Stomach (tissue), 8 donors: ENCODE measurements at regions not wholly inside any gene's neighbourhood (a gene's known extent, or its start where the extent isn't known, plus 50 kb on each side); places are given as distances from the start of the nearest gene placed in this dataset.

Source experiments
- DNase-seq, 2 donors: peaks; one replicate each; pipeline versions ENCODE4 v3.0.0 to v3.0.0-alpha.2; 2013 to 2019
- H3K27ac ChIP-seq, 5 donors: fragments of 200-600 bp in 4 of 5; sonication (generic) in 4 of 5; one replicate each; pipeline ENCODE4 v1.5.1; 2013 to 2019; ENCODE audit warnings: mild to moderate bottlenecking in 1 of 5, moderate library complexity in 1 of 5
- H3K27me3 ChIP-seq, 3 donors: fragments of 200-600 bp; sonication (generic); one replicate each; pipeline ENCODE4 v1.5.1; 2017 to 2019; ENCODE audit warnings: mixed run types in 1 of 3
- H3K36me3 ChIP-seq, 4 donors: fragments of 200-600 bp; sonication (generic); 1 replicate in 3 of 4; 2 replicates in 1 of 4; pipeline ENCODE4 v1.5.1; 2016 to 2019
- H3K4me1 ChIP-seq, 4 donors: fragments of 200-600 bp; sonication (generic); one replicate each; pipeline ENCODE4 v1.5.1; 2016 to 2019
- H3K4me3 ChIP-seq, 4 donors: fragments of 200-600 bp; sonication (generic) in 3 of 4; one replicate each; pipeline ENCODE4 v1.5.1; 2016 to 2019; ENCODE audit warnings: mild to moderate bottlenecking in 1 of 4
- H3K9me3 ChIP-seq, 4 donors: fragments of 200-600 bp; sonication (generic); one replicate each; pipeline ENCODE4 v1.5.1; 2016 to 2019
- EP300 ChIP-seq: sonication (generic); formaldehyde crosslinking; IDR thresholded peaks from one replicate; pipeline ENCODE4 v1.6.1; 2017; ENCODE audit warnings: antibody characterized with exemption
- POLR2A ChIP-seq, 4 donors: fragments of 450-650 bp; IDR thresholded peaks; one replicate each; pipeline ENCODE4 v1.6.1; 2016; ENCODE audit warnings: antibody characterized with exemption in 4 of 4, control low read depth in 2 of 4, mild to moderate bottlenecking in 1 of 4, moderate library complexity in 1 of 4
- POLR2AphosphoS5 ChIP-seq, 3 donors: sonication (generic); formaldehyde crosslinking; IDR thresholded peaks; one replicate each; pipeline ENCODE4 v1.6.1; 2016; ENCODE audit warnings: antibody characterized with exemption in 3 of 3
- WGBS, 5 donors: extraction: QIAGEN DNeasy Blood & Tissue Kit in 3 of 5; methylation state at CpG; one replicate each; pipeline versions ENCODE4 v1.1.5 to v1.1.7; 2013 to 2018; 5-methylcytosine and 5-hydroxymethylcytosine counted together
- intact Hi-C: fragments of 100-400 bp; cut with DNase I; formaldehyde crosslinking; loops from one replicate; pipeline ENCODE4 v1.15.1; 2023; ENCODE audit warnings: low total_unique reads
- TF ChIP-seq, protein P1 (sequence below), 7 experiments: fragments of 450-650 bp in 4 of 7; fragments of 200-600 bp in 3 of 7; sonication (generic) in 3 of 7; IDR thresholded peaks; one replicate each; pipeline ENCODE4 v1.5.1; 2016 to 2019; ENCODE audit warnings: antibody characterized with exemption in 7 of 7, control low read depth in 2 of 7, mild to moderate bottlenecking in 1 of 7
- donor health status: healthy with polysubstance abuse.
- donor health status: Bipolar disorder and iron deficiency.
- donor health status: healthy.

DNA sequence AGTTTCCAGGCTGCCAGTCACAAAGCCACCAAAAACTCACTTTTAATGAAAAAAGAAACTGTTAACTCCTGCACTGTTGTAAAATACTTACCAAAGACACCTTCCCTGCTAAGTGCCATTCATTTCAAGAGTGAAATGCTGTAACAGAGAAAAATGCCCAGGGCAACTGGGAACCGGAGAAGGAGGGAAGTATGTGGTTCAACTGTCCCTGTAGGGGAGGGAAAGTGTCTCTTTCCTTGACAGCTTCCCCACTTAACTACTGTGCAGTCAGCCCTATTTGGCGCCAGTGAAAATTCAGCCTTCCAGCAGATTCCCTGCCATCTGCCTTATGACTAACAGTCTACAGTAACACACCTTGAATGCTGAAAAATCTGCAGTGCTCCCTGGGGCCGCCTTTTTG, 789.0 kb downstream of the DIAPH3 start:
- H3K27ac ChIP-seq, result no peak overlapping the region
- WGBS, 5 donors, result 61 to 88% (median 76%) methylated on average over 3 of the region's 3 CpGs
- H3K4me1 ChIP-seq, result peaks cover 0 to 3% (median under 1%) of the 10 kb centered on the region in 4 donors
- no peak for DNase-seq
- intact Hi-C loops, result no loop called here
- H3K36me3 ChIP-seq, result no peaks in the 10 kb centered on the region
- no peaks in the 10 kb centered on the region for H3K27me3 ChIP-seq
- no peak overlapping the region for H3K4me3 ChIP-seq
- H3K9me3 ChIP-seq, result peaks cover 0 to 7% (median 0%) of the 10 kb centered on the region in 4 donors
- TF ChIP-seq POLR2AphosphoS5 (IDR thresholded peaks at IDR 0.05) (no peak), EP300 (no peak)

- Histone ChIP-seq H3K27me3 (no peaks in the 10 kb centered on the region), H3K9me3 (no peaks in the 10 kb centered on the region), H3K4me1 (no peaks in the 10 kb centered on the region), H3K4me3 (no peak overlapping the region), H3K36me3 (no peaks in the 10 kb centered on the region), H3K27ac (no peak overlapping the region)
- intact Hi-C loops, result no loop called here
- DNase-seq, result no peak
- WGBS, 5 donors, result 10 to 30% (median 21%) methylated on average over 1 of the region's 1 CpG
- no peak for TF ChIP-seq POLR2A (IDR thresholded peaks at IDR 0.05)
- no peak for TF ChIP-seq EP300
- TF ChIP-seq, protein P1, sequence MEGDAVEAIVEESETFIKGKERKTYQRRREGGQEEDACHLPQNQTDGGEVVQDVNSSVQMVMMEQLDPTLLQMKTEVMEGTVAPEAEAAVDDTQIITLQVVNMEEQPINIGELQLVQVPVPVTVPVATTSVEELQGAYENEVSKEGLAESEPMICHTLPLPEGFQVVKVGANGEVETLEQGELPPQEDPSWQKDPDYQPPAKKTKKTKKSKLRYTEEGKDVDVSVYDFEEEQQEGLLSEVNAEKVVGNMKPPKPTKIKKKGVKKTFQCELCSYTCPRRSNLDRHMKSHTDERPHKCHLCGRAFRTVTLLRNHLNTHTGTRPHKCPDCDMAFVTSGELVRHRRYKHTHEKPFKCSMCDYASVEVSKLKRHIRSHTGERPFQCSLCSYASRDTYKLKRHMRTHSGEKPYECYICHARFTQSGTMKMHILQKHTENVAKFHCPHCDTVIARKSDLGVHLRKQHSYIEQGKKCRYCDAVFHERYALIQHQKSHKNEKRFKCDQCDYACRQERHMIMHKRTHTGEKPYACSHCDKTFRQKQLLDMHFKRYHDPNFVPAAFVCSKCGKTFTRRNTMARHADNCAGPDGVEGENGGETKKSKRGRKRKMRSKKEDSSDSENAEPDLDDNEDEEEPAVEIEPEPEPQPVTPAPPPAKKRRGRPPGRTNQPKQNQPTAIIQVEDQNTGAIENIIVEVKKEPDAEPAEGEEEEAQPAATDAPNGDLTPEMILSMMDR (IDR thresholded peaks at IDR 0.05), result no peak
- TF ChIP-seq POLR2AphosphoS5 (IDR thresholded peaks at IDR 0.05), result no peak
These were observed 779.6 kb downstream of the DIAPH3 start for GRCh38 chr13:59384154-59384553.

GRCh38 chr13:59391696-59392095, 772.0 kb downstream of the DIAPH3 start:
- Histone ChIP-seq H3K4me3 (no peak overlapping the region), H3K27ac (no peak overlapping the region), H3K4me1 (peaks cover 0 to 7% (median 2%) of the 10 kb centered on the region in 4 donors), H3K27me3 (no peaks in the 10 kb centered on the region), H3K9me3 (no peaks in the 10 kb centered on the region), H3K36me3 (no peaks in the 10 kb centered on the region)
- WGBS, 5 donors, result 17 to 41% (median 32%) methylated on average over 2 of the region's 2 CpGs
- DNase-seq, result peak; percentile 42 to 92
- intact Hi-C loops, result no loop called here
- TF ChIP-seq POLR2AphosphoS5 (IDR thresholded peaks at IDR 0.05) (peak in 1 of 3 donors; percentile 14), EP300 (no peak), POLR2A (IDR thresholded peaks at IDR 0.05) (no peak)
- TF ChIP-seq, protein P1 (IDR thresholded peaks at IDR 0.05), result peak in 5 of 7 experiments; percentile 74 to 80 (median 75)

DNA sequence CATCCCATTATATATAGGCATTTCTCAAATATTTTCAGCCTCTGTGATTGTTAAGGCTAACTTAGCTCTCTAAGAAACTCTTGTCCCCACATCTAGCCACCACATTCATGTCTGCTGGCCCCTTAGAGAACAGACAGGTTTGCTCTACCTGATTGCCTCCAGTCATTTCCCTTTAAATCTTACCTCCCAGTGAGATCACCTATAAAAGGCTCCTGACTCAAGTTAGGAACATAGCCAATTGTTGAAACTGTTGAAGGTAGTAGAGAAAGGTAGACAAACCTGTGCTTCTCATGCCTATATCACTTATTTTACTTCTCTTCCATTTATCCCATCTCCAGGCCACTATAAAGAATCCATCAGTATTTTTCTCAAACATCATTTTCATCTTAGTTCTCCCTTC, 771.4 kb downstream of the DIAPH3 start:
- H3K27ac ChIP-seq, result no peak overlapping the region
- no peak overlapping the region for H3K4me3 ChIP-seq
- TF ChIP-seq POLR2AphosphoS5 (IDR thresholded peaks at IDR 0.05) (no peak), EP300 (no peak), POLR2A (IDR thresholded peaks at IDR 0.05) (no peak)
- TF ChIP-seq, protein P1 (IDR thresholded peaks at IDR 0.05), result no peak
- intact Hi-C loops, result no loop called here
- no peaks in the 10 kb centered on the region for H3K27me3 ChIP-seq
- peaks cover 0 to 7% (median 2%) of the 10 kb centered on the region in 4 donors for H3K4me1 ChIP-seq
- no peaks in the 10 kb centered on the region for H3K36me3 ChIP-seq
- H3K9me3 ChIP-seq, result no peaks in the 10 kb centered on the region
- no peak for DNase-seq

- no peaks in the 10 kb centered on the region for H3K9me3 ChIP-seq
- H3K27ac ChIP-seq, result no peak overlapping the region
- H3K36me3 ChIP-seq, result no peaks in the 10 kb centered on the region
- DNase-seq, result no peak
- intact Hi-C loops, result no loop called here
- H3K4me3 ChIP-seq, result no peak overlapping the region
- no peaks in the 10 kb centered on the region for H3K27me3 ChIP-seq
- H3K4me1 ChIP-seq, result peaks cover 0 to 14% (median 5%) of the 10 kb centered on the region in 4 donors
- TF ChIP-seq POLR2AphosphoS5 (IDR thresholded peaks at IDR 0.05) (no peak), POLR2A (IDR thresholded peaks at IDR 0.05) (no peak), EP300 (no peak)
- TF ChIP-seq, protein P1 (IDR thresholded peaks at IDR 0.05), result no peak
- 94 to 100% (median 94%) methylated on average over 2 of the region's 2 CpGs for WGBS, 5 donors
These were observed 769.2 kb downstream of the DIAPH3 start for GRCh38 chr13:59394496-59394895.
